ENCODE measurements at regions not wholly inside any gene's neighbourhood (a gene's known extent, or its start where the extent isn't known, plus 50 kb on each side); places are given as distances from the start of the nearest gene placed in this dataset.

DNA sequence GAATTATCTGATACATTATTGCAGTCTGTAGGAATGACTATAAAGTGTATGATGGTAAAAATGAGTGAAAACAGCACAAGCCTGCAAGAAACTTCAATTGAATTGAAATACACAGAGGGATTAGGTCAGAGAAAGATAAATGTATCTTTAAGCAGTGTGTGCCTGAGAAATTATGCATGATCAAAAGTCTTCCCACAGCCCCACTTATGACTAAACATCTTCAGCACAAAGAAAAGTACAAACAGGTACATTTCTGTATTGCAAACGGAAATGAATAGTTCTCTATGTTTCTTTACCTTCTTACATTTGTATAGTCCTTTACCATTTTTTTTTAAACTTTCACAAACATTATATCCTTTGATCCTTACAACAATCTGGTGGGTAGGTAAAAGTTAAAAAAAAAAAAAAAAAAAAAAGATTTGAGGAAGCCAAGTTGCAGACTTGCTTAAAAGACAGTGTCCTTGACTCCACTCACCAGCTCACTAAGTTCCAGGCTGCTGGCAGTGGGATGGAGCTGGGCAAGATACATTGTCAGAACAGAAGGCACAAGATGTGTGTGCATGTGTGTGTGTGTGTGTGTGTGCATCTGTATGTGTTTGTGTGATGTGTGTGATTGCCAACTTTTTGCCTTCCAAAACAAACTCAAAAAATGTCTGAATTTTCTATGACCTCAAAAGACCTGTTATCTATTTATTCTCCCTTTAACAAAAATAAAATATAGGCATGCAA lies 423.7 kb upstream of the ACVR2A start:
- no peak overlapping the region for H2BK20ac ChIP-seq (ENCODE audit: low read depth, low read length, poor library complexity, severe bottlenecking)
- H2BK15ac ChIP-seq (ENCODE audit: low read depth, low read length): no peak overlapping the region
- no peaks in the 10 kb centered on the region for H3K79me2 ChIP-seq (ENCODE audit: insufficient read depth, low read length)
- no peak overlapping the region for H3K4me2 ChIP-seq (ENCODE audit: insufficient read depth, insufficient read length, low read length)
- Mint-ChIP-seq H3K4me3 (no peak overlapping the region), H3K27ac (no peak overlapping the region), H3K9me3 (no peaks in the 10 kb centered on the region), H3K4me1 (no peaks in the 10 kb centered on the region), H3K36me3 (ENCODE audit: insufficient read depth in 1 of 3, low read depth in 3 of 3) (no peaks in the 10 kb centered on the region; a peak in 1 of 7 replicates), H3K27me3 (ENCODE audit: low read depth) (no peaks in the 10 kb centered on the region)
- H3K18ac ChIP-seq (ENCODE audit: insufficient read length, low read depth, low read length): no peak overlapping the region
- no peak overlapping the region for H3K56ac ChIP-seq (ENCODE audit: insufficient read length, low read depth, low read length)
- H4K91ac ChIP-seq (ENCODE audit: insufficient read length, low read depth, low read length): no peak overlapping the region
- H2AFZ ChIP-seq (ENCODE audit: low read length): no peak overlapping the region
- H2AK5ac ChIP-seq (ENCODE audit: insufficient read length, low read length): no peak overlapping the region
- H2BK120ac ChIP-seq (ENCODE audit: low read depth, low read length, poor library complexity, severe bottlenecking): no peak overlapping the region
- DNase-seq: no peak
- no peak overlapping the region for H4K8ac ChIP-seq (replicated peaks; ENCODE audit: insufficient read length, low read depth, low read length)
- H3T11ph ChIP-seq (ENCODE audit: low read length): no peak overlapping the region
- H3K27me3 ChIP-seq (ENCODE audit: insufficient read depth, low read length): no peaks in the 10 kb centered on the region
- no CpG with 5 or more reads among the region's 1 CpG for WGBS (ENCODE audit: extremely low coverage, insufficient read length, low lambda C conversion rate)
- no peak overlapping the region for H3K23ac ChIP-seq (ENCODE audit: insufficient read length, low read depth, low read length)
- no peak overlapping the region for H3K27ac ChIP-seq (ENCODE audit: insufficient read length, low read depth, low read length)
- H2BK12ac ChIP-seq (ENCODE audit: insufficient read length, low read depth, low read length): no peak overlapping the region
- H2BK5ac ChIP-seq (ENCODE audit: insufficient read length, low read length): no peak overlapping the region
- no peak overlapping the region for H4K5ac ChIP-seq (ENCODE audit: insufficient read length, low read depth, low read length)
- H3K4me1 ChIP-seq (ENCODE audit: insufficient read depth, low read length): no peaks in the 10 kb centered on the region; the same call in 1 of the 2 replicates
- no peak overlapping the region for H3K14ac ChIP-seq (ENCODE audit: insufficient read depth, low read length)
- H3K23me2 ChIP-seq (ENCODE audit: insufficient read length, low read depth, low read length, poor library complexity, severe bottlenecking): no peaks in the 10 kb centered on the region
- TF ChIP-seq, protein P1, sequence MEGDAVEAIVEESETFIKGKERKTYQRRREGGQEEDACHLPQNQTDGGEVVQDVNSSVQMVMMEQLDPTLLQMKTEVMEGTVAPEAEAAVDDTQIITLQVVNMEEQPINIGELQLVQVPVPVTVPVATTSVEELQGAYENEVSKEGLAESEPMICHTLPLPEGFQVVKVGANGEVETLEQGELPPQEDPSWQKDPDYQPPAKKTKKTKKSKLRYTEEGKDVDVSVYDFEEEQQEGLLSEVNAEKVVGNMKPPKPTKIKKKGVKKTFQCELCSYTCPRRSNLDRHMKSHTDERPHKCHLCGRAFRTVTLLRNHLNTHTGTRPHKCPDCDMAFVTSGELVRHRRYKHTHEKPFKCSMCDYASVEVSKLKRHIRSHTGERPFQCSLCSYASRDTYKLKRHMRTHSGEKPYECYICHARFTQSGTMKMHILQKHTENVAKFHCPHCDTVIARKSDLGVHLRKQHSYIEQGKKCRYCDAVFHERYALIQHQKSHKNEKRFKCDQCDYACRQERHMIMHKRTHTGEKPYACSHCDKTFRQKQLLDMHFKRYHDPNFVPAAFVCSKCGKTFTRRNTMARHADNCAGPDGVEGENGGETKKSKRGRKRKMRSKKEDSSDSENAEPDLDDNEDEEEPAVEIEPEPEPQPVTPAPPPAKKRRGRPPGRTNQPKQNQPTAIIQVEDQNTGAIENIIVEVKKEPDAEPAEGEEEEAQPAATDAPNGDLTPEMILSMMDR (conservative IDR thresholded peaks at IDR 0.05): no peak
- no peak overlapping the region for H3K4ac ChIP-seq (ENCODE audit: low read depth, low read length)
- no peaks in the 10 kb centered on the region for H4K20me1 ChIP-seq (ENCODE audit: control insufficient read depth, insufficient read depth, insufficient read length)
- no peaks in the 10 kb centered on the region for H3K9me3 ChIP-seq (ENCODE audit: control insufficient read depth, low read depth, low read length)
- no peak overlapping the region for H3K9ac ChIP-seq (ENCODE audit: extremely low read depth, insufficient read length, low read length)
- no peaks in the 10 kb centered on the region for H3K79me1 ChIP-seq (ENCODE audit: insufficient read depth, low read depth, low read length, poor library complexity, severe bottlenecking)
